Mesothelial cell of epicardium (in vitro differentiated cells): ENCODE measurements at regions not wholly inside any gene's neighbourhood (a gene's known extent, or its start where the extent isn't known, plus 50 kb on each side); places are given as distances from the start of the nearest gene placed in this dataset.

Experiments
- DNase-seq, 2 experiments: peaks; one replicate each; pipeline ENCODE4 v3.0.0; 2021; ENCODE audit warnings: low spot score in 2 of 2; ENCODE audit not compliant: unreplicated experiment in 2 of 2
- H3K27ac Mint-ChIP-seq: 2 replicates; pipeline ENCODE4 v1.8.0; 2021; ENCODE audit warnings: mixed read lengths
- H3K27me3 Mint-ChIP-seq: 2 replicates; pipeline ENCODE4 v1.8.0; 2021; ENCODE audit warnings: low read depth, mixed read lengths
- H3K36me3 Mint-ChIP-seq: 2 replicates; pipeline ENCODE4 v1.8.0; 2021; ENCODE audit warnings: mixed read lengths
- H3K4me1 Mint-ChIP-seq: 2 replicates; pipeline ENCODE4 v1.8.0; 2021; ENCODE audit warnings: mixed read lengths
- H3K4me3 Mint-ChIP-seq: 2 replicates; pipeline ENCODE4 v1.8.0; 2021; ENCODE audit warnings: mild to moderate bottlenecking, moderate library complexity, mixed read lengths
- H3K9me3 Mint-ChIP-seq: 2 replicates; pipeline ENCODE4 v1.8.0; 2021; ENCODE audit warnings: mixed read lengths
- TF ChIP-seq, protein P1 (sequence below): fragments of 200-600 bp; sonication (generic); IDR thresholded peaks from one replicate; pipeline ENCODE4 v1.5.0; 2021; ENCODE audit warnings: antibody characterized with exemption; ENCODE audit not compliant: unreplicated experiment

GRCh38 chr7:113491305-113491704 lies 373.0 kb upstream of the SMIM30 start:
- no peaks in the 10 kb centered on the region for H3K27me3 Mint-ChIP-seq
- no peak for DNase-seq
- H3K36me3 Mint-ChIP-seq: peaks cover 2% of the 10 kb centered on the region
- no peak overlapping the region for H3K27ac Mint-ChIP-seq
- peaks cover 37% of the 10 kb centered on the region for H3K9me3 Mint-ChIP-seq
- no peaks in the 10 kb centered on the region for H3K4me1 Mint-ChIP-seq
- TF ChIP-seq, protein P1, sequence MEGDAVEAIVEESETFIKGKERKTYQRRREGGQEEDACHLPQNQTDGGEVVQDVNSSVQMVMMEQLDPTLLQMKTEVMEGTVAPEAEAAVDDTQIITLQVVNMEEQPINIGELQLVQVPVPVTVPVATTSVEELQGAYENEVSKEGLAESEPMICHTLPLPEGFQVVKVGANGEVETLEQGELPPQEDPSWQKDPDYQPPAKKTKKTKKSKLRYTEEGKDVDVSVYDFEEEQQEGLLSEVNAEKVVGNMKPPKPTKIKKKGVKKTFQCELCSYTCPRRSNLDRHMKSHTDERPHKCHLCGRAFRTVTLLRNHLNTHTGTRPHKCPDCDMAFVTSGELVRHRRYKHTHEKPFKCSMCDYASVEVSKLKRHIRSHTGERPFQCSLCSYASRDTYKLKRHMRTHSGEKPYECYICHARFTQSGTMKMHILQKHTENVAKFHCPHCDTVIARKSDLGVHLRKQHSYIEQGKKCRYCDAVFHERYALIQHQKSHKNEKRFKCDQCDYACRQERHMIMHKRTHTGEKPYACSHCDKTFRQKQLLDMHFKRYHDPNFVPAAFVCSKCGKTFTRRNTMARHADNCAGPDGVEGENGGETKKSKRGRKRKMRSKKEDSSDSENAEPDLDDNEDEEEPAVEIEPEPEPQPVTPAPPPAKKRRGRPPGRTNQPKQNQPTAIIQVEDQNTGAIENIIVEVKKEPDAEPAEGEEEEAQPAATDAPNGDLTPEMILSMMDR: no peak
- no peak overlapping the region for H3K4me3 Mint-ChIP-seq

DNA sequence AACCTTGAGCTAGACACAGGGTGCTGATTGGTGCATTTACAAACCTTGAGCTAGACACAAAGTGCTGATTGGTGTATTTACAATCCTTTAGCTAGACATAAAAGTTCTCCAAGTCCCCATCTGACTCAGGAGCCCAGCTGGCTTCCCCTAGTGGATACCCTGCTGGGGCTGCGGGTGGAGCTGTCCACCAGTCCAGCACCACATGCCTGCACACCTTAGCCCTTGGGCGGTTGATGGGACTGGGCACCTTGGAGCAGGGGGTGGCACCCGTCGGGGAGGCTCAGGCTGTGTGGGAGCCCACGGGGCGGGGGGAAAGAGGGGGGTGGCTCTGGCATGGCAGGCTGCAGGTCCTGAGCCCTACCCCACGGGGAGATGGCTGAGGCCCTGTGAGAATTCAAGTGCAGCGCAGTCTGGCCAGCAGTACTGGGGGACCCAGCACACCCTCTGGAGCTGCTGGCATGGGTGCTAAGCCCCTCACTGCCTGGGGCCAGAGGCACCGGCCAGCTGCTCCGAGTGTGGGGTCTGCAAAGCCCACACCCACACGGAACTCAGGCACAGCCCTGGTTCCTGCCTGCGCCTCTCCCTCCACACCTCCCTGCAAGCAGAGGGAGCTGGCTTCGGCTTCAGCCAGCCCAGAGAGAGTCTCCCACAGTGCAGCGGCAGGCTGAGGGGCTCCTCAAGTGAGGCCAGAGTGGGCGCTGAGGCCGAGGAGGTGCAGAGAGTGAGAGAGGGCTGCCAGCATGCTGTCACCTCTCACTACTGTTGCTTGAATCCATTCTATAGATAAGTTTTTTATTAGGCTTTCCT lies 369.8 kb upstream of the SMIM30 start:
- H3K27me3 Mint-ChIP-seq: no peaks in the 10 kb centered on the region

DNA sequence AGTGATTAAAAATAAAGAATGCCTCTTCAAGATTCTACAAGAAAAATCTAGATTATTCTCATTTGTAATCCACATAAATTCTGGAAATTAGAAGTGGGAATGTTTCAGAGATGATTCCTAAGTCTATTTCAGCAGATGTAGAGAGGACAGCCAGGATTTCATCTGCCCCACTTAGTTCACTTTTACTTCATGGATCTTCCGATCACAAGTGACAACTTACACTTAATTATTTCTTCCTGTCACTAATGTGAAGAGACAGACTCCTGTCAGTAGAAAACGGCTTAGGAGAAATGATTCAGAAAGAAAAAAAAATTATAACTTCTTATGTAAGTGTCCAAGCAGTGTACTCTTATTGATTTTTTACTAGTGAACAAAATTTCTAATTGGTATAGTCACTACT lies 368.2 kb upstream of the SMIM30 start:
- TF ChIP-seq, protein P1: no peak
- Mint-ChIP-seq H3K4me3 (no peak overlapping the region), H3K36me3 (peaks cover 2% of the 10 kb centered on the region), H3K27ac (no peak overlapping the region), H3K27me3 (no peaks in the 10 kb centered on the region), H3K9me3 (peaks cover 64% of the 10 kb centered on the region), H3K4me1 (no peaks in the 10 kb centered on the region)
- DNase-seq: no peak

More for the DNA sequence above, 369.8 kb upstream of the SMIM30 start:
- H3K27ac Mint-ChIP-seq: no peak overlapping the region
- peaks cover 2% of the 10 kb centered on the region for H3K36me3 Mint-ChIP-seq
- TF ChIP-seq, protein P1: no peak
- H3K4me1 Mint-ChIP-seq: no peaks in the 10 kb centered on the region
- H3K4me3 Mint-ChIP-seq: no peak overlapping the region
- peaks cover 58% of the 10 kb centered on the region for H3K9me3 Mint-ChIP-seq
- DNase-seq: no peak

DNA sequence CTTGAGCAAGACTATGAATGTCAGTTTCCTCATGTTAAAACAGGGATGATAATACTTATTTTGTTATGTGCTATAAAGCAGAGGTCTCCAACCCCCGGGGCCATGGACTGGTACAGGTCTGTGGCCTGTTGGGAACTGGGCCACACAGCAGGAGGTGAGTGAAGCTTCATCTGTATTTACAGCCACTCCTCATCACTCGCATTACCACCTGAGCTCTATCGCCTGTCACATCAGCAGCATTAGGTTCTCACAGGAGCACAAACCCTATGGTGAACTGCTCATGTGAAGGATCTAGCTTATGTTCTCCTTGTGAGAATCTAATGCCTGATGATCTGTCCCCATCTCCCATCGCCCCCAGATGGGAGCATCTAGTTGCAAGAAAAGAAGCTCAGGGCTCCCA lies 365.3 kb upstream of the SMIM30 start:
- no peaks in the 10 kb centered on the region for H3K4me1 Mint-ChIP-seq
- no peak for DNase-seq
- H3K9me3 Mint-ChIP-seq: peaks cover 48% of the 10 kb centered on the region
- H3K4me3 Mint-ChIP-seq: no peak overlapping the region
- H3K27ac Mint-ChIP-seq: no peak overlapping the region
- H3K27me3 Mint-ChIP-seq: no peaks in the 10 kb centered on the region
- H3K36me3 Mint-ChIP-seq: no peaks in the 10 kb centered on the region
- TF ChIP-seq, protein P1: no peak

DNA sequence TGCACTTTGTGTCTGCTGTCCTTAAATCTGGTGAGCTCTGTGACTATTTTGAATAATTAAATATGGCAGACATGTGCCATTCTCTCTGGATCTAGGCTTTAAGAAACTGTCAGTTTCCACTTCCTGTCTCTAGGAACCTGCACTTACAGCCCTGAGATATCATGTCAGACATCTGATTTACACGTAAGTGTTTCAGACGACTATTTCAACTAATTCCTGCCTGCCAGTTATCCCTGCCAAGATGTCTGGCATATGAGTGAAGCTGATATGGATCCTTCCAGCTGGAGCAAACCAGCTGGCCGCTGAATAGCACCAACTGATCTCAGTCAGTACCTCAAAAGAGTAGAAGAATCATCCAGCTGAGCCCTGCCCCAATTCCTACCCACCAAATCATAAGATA lies 362.2 kb upstream of the SMIM30 start:
- H3K27me3 Mint-ChIP-seq: no peaks in the 10 kb centered on the region
- no peaks in the 10 kb centered on the region for H3K36me3 Mint-ChIP-seq
- no peaks in the 10 kb centered on the region for H3K4me1 Mint-ChIP-seq
- no peak overlapping the region for H3K4me3 Mint-ChIP-seq
- peaks cover 62% of the 10 kb centered on the region for H3K9me3 Mint-ChIP-seq
- TF ChIP-seq, protein P1: no peak
- no peak for DNase-seq
- H3K27ac Mint-ChIP-seq: no peak overlapping the region
